Right forelimb (tissue), 1 donor: ENCODE measurements at regions not wholly inside any gene's neighbourhood (a gene's known extent, or its start where the extent isn't known, plus 50 kb on each side); places are given as distances from the start of the nearest gene placed in this dataset.
"Not testable (repeated sequence)": the region's sequence is repeated elsewhere in the genome, so short reads cannot be mapped to it uniquely, and the experiment has no call there.

Experiments
- DNase-seq: peaks from one replicate; pipeline ENCODE4 v3.0.0-alpha.2; 2018

GRCh38 chr11:71331631-71332030 lies 79.3 kb upstream of the SHANK2 start:
- no peak for DNase-seq

- DNase-seq, result no peak
These were observed 78.6 kb upstream of the SHANK2 start for GRCh38 chr11:71330996-71331395.

DNA sequence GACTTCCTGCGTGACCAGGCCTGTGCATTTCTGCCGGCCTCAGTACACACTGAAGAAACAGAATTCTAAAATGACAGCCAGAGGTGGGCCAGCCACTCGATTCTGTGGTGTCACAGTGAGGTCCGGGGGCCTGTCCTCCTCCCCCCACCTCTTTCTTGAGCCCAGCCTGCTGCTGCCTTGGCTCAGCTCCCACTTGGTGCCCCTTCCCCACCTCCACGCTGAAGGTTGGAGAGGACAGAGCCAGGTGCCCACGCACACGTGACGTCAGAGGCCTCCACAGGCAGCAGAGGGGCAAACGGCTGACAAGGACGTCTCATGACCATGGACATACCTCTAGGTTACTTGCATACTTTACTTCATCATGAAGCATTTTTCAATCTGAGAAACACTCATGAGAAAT lies 78.0 kb upstream of the SHANK2 start:
- DNase-seq, result no peak

DNA sequence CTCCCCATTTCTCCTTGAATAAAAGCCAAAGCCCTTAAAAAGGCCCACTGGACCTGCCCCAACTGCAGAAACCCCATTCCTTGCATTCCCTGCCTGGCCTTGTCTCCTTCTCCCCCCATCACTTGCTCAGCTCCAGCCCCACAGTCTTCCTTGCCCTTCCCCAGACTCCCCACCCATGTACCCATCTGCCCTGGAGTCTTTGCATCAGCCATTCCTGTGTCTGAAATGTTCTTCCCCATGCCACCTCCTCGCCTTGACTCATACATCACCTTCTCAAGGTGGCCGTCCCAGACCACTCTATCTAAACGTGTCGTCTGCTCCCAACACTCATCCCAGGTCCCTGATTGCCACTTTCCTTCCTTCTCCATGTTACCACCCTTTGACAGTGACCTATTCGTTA lies 77.4 kb upstream of the SHANK2 start:
- DNase-seq, result no peak

GRCh38 chr11:71329165-71329510 lies 76.8 kb upstream of the SHANK2 start:
- DNase-seq, result no peak

DNA sequence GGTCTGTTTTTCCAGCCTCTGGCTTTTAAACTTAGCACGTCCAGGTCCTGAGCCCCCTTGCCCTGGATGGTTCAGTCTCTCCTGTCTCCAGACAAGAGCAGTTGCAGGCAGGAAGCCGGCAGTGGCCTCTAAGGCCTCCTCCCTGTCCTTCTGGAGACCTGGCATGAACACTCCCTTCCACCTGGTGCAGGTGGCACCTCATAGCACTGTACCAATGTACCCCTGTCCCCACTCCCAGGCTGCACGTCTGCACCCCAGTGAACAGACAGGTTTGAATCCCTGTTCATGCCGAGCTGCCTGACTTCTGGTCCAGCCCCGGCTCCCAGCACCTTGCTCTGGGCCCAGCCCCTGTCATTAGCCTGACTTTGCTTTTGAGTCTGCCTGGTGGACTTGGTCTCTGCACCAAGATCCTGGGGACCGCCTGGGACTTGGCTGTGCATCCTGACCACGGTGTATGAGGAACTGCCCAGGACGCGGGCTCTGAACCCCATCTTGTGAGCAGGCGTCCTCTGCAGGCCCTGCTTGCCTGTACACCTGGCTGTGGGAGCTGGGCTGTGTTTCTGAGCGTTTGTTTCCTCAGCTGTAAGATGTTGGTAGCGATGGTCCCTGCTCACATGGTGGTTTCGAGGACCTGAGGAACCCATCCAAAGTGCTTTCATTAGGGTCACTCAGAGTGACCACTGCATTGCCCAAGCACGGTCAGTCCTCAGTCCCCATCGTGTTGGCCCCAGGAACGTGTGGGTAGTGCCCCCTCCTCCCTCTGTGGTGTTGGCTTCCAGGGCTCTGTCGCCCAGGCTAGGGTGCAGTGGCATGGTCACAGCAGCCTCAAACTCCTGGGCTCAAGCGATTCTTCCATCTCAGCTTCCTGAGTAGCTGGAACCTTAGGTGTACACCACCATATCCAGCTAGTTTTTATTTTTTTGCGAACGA lies 75.0 kb upstream of the SHANK2 start:
- DNase-seq, result no peak

DNA sequence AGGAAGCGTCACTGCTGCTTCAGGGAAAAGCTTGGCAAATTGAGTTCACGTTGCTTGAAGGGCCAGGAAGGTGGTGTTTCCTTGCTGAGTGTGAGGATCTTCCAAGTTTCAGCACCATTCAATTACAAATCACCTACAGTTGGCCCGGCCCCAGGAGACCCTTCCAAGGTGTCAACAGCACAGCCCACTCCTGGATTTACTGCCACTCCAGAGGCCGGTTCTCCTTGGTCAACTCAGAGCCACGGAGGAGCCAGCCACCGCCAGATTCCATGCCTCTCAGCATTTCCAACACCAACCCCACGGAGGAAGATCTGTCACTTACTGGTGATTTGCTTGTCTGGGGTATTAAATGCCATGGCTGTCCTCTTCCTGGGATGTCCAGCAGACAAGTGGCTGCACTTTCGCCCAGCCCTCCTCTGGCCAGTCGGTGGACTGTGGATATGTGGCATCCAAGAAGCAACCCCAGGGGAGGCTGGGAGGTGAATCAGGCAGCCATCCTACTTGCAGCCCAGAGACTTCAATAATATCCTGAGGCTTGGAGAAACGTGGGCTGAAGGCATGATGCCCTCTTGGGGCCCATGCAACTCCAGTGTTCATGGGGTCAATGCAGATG lies 74.1 kb upstream of the SHANK2 start:
- DNase-seq, result no peak

GRCh38 chr11:71325418-71326327 lies 73.3 kb upstream of the SHANK2 start:
- DNase-seq, result no peak

- no peak for DNase-seq
These were observed 72.5 kb upstream of the SHANK2 start for GRCh38 chr11:71324788-71325417.

GRCh38 chr11:71323876-71324526 lies 71.6 kb upstream of the SHANK2 start:
- no peak for DNase-seq

DNA sequence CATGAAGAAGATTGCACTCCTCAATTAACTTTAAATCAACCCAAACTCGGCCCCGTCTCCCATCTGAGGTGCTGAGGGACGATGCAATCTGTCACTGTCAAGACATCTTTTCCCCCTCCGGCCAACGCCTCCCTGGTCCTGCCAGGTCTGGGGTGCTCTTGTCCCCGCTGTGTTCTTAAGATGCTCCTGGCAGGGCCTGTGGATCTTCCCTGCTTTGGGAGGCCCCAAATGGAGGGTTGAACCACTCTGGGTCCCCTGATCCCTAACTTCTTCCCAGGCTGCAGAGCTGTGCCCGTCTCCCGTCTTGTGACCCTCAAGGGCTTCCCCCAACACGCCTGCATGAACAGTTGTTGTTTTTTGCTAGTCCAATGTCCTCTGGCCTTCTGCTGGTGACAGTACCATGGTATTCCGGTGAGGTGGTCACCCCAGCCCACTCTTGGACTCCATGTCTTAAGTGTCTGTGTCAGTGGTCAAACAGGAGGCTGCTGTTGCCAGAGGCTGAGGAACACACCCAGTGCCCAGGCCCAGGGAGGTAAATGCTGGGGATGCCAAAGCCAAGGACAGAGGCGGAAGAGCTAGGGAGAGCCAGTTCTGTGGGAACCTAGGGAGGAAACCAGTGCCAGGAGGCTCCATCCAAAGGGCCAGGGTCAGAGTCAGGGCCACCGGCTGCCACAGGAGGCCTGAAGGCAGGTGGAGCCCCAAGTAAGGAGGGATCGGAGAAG lies 70.6 kb upstream of the SHANK2 start:
- no peak for DNase-seq

DNA sequence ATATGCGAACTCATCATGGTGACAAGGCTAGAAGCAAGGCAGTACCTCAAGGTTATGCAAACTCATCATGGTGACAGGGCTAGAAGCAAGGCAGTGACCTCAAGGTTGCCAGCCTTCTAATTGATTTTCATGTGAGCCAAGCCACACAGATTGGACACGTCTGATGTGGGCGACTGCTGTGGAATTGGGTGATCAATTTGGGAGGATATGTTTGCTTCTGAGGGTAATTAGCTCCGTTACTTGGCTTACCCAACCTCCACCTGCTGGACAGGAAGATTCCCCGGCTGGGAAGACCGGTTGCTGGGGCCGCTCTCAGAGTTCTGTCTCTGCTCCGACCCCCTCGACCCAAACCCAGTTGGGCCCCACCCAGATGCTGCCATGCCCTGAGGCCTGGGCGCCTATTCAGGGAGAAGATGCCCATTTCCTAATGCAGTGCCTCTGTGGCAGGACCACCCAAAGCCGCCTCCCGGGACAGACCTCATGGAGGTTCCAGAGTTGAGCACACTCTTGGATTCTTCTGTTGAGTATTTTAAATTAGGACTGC lies 69.9 kb upstream of the SHANK2 start:
- no peak for DNase-seq

- no peak for DNase-seq
These were observed 69.2 kb upstream of the SHANK2 start for GRCh38 chr11:71321433-71322191.

GRCh38 chr11:71316701-71317100 lies 64.3 kb upstream of the SHANK2 start:
- DNase-seq, result no peak

DNA sequence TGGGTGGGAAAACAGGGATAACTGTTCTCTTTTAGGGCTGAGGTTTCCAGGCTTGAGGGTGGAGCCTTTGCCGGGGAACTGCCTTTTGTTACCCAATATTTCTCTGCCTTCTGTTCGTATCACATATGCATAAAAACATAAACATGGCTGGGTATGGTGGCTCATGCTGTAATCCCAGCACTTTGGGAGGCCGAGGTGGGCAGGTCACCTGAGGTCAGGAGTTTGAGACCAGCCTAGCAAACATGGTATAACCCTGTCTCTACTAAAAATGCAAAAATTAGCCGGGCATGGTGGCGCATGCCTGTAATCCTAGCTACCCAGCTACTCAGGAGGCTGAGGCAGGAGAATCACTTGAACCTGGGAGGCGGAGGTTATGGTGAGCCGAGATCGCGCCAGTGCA lies 60.2 kb upstream of the SHANK2 start:
- DNase-seq, result not testable (repeated sequence)

- DNase-seq, result peak; percentile 7
These were observed 59.6 kb upstream of the SHANK2 start for GRCh38 chr11:71311928-71312510.

DNA sequence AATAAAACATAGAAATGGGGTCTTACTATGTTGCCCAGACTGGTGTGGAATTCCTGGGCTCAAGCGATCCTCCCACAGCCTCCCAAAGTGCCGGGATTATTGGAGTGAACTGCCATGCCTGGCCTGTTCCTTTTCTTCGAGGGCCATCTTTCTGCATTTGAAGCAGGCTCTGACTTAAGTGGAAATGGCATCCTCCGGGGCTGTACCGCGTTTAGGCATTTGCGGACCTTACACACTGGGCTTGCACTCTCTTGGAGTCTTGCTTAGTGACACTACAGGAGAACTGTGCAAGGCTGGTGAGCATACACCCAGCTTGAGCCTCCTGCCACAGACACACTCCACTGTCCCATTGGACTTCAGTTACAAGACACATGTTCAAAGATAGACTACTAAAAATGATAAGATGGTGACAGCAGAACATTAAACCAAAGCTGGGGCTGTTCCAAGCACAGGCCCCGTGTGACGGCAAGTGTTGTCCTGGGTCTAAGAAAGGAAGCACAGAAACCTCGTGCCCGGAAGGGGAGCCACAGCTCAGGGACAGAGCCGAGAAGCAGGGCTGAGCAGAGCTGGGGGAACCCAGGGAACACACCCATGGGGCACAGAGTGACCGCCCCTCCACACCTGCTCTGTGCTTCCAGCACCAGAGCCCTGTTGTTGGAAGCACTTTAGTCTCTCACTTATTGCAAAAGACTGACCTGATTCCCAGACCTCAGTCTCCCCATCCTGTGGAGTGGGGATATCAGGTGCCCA lies 59.0 kb upstream of the SHANK2 start:
- peak; percentile 20 for DNase-seq

GRCh38 chr11:71310184-71310583 lies 57.8 kb upstream of the SHANK2 start:
- peak; percentile 7 for DNase-seq

DNA sequence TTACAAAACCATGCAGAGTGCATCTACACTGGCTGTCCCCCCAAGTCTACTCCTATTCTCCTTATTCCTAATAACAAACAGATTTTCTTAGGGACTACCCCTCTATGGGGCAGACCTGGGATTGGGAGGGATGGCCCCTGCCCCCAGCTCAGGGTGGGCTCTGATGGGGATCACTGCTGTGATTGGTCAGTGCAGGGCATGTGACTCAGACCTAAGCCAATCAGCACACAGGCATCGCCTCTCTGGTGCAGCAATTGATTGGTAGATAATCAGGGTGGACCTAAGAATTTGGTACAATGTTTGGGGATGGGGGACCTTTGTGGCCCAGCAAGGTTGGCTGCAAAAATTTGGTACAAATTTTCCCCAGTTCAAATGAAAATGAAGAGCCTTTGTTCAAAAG lies 57.2 kb upstream of the SHANK2 start:
- peak; percentile 24 for DNase-seq
